Erythroblast (primary cell): ENCODE measurements at regions not wholly inside any gene's neighbourhood (a gene's known extent, or its start where the extent isn't known, plus 50 kb on each side); places are given as distances from the start of the nearest gene placed in this dataset.

ENCODE experiments used
- GATA1 ChIP-seq: IDR thresholded peaks from 2 replicates; pipeline ENCODE4 v1.6.1; 2011; ENCODE audit warnings: low read depth, mild to moderate bottlenecking, control low read depth, low read length, moderate library complexity
- POLR2A ChIP-seq: IDR thresholded peaks from 2 replicates; pipeline ENCODE4 v1.6.1; 2011; ENCODE audit warnings: mild to moderate bottlenecking, low read length

GRCh38 chr12:56839915-56840325 is 76.8 kb downstream of the HSD17B6 start:
- no peak for TF ChIP-seq POLR2A
- no peak for TF ChIP-seq GATA1
